DOHH2 (cell line): ENCODE measurements at regions not wholly inside any gene's neighbourhood (a gene's known extent, or its start where the extent isn't known, plus 50 kb on each side); places are given as distances from the start of the nearest gene placed in this dataset.

Experiments
- H3F3A ChIP-seq: fragments of 200-600 bp; sonication (generic), shearing (Covaris generic); 2 replicates; pipeline ENCODE4 v1.6.0; 2016; ENCODE audit warnings: antibody characterized with exemption, mild to moderate bottlenecking; ENCODE audit not compliant: control insufficient read depth, insufficient read depth
- H3K27ac ChIP-seq: fragments of 200-600 bp; sonication (generic); 2 replicates; pipeline ENCODE4 v1.5.1; 2014; ENCODE audit warnings: low read depth, mild to moderate bottlenecking, low read length, moderate library complexity
- H3K27me3 ChIP-seq: fragments of 200-600 bp; sonication (generic); 2 replicates; pipeline ENCODE4 v1.6.1; 2014; ENCODE audit warnings: mild to moderate bottlenecking, low read length, mixed read lengths; ENCODE audit not compliant: control insufficient read depth
- H3K36me3 ChIP-seq: fragments of 200-600 bp; sonication (generic); 2 replicates; pipeline ENCODE4 v1.6.1; 2014; ENCODE audit warnings: mild to moderate bottlenecking, low read length, moderate library complexity, mixed read lengths; ENCODE audit not compliant: control insufficient read depth
- H3K4me1 ChIP-seq: fragments of 200-600 bp; sonication (generic); 2 replicates; pipeline ENCODE4 v1.6.1; 2014; ENCODE audit warnings: mild to moderate bottlenecking, low read length, mixed read lengths; ENCODE audit not compliant: control insufficient read depth
- H3K4me2 ChIP-seq: fragments of 200-600 bp; sonication (generic); 2 replicates; pipeline ENCODE4 v1.6.0; 2014; ENCODE audit warnings: mild to moderate bottlenecking, low read length, moderate library complexity
- H3K4me3 ChIP-seq: fragments of 200-600 bp; sonication (generic); 2 replicates; pipeline ENCODE4 v1.5.1; 2014; ENCODE audit warnings: mild to moderate bottlenecking, low read length, mixed read lengths
- H3K79me2 ChIP-seq: fragments of 200-600 bp; sonication (generic); 2 replicates; pipeline ENCODE4 v1.6.1; 2014; ENCODE audit warnings: mild to moderate bottlenecking, low read length, mixed read lengths; ENCODE audit not compliant: control insufficient read depth
- H3K9me2 ChIP-seq: fragments of 200-600 bp; sonication (generic); replicated peaks from 2 replicates; pipeline ENCODE4 v1.6.1; 2014; ENCODE audit warnings: mild to moderate bottlenecking, low read length, mixed read lengths; ENCODE audit not compliant: control insufficient read depth
- H3K9me3 ChIP-seq: fragments of 200-600 bp; sonication (generic); 2 replicates; pipeline ENCODE4 v1.6.1; 2014; ENCODE audit warnings: antibody characterized with exemption, low read length, mixed read lengths; ENCODE audit not compliant: control insufficient read depth, insufficient read depth
- H4K20me1 ChIP-seq: fragments of 200-600 bp; sonication (generic); 2 replicates; pipeline ENCODE4 v1.6.0; 2014; ENCODE audit warnings: low read depth, mild to moderate bottlenecking, antibody characterized with exemption, low read length, moderate library complexity; ENCODE audit not compliant: control insufficient read depth, insufficient read depth
- CTCF ChIP-seq: fragments of 200-600 bp; sonication (generic); IDR thresholded peaks from one replicate; pipeline ENCODE4 v1.5.1; 2014; ENCODE audit warnings: antibody characterized with exemption, mild to moderate bottlenecking, low read depth, low read length; ENCODE audit not compliant: poor library complexity, severe bottlenecking
- EZH2phosphoT487 ChIP-seq: fragments of 200-600 bp; sonication (generic); IDR thresholded peaks from 2 replicates; pipeline ENCODE4 v1.6.1; 2017; ENCODE audit warnings: borderline replicate concordance, mild to moderate bottlenecking, antibody characterized with exemption, low read length, moderate library complexity, mixed read lengths

- no peaks in the 10 kb centered on the region for H3K36me3 ChIP-seq
- TF ChIP-seq EZH2phosphoT487 (no peak), CTCF (no peak)
- H3K79me2 ChIP-seq = no peaks in the 10 kb centered on the region
- H3K9me2 ChIP-seq = no peaks in the 10 kb centered on the region
- H3K9me3 ChIP-seq = no peaks in the 10 kb centered on the region
- H3F3A ChIP-seq = no peaks in the 10 kb centered on the region
- H3K27ac ChIP-seq = no peak overlapping the region
- H3K4me1 ChIP-seq = peaks cover 6% of the 10 kb centered on the region
- no peak overlapping the region for H3K4me2 ChIP-seq
- H3K27me3 ChIP-seq = no peaks in the 10 kb centered on the region; the same call in 1 of the 2 replicates
- H4K20me1 ChIP-seq = no peaks in the 10 kb centered on the region
- no peak overlapping the region for H3K4me3 ChIP-seq
Observed at GRCh38 chr3:113055961-113056360, 65.2 kb downstream of the GTPBP8 start.

GRCh38 chr3:113057117-113057516, 66.3 kb downstream of the GTPBP8 start:
- TF ChIP-seq EZH2phosphoT487 = no peak
- TF ChIP-seq CTCF = no peak
- Histone ChIP-seq H3K36me3 (no peaks in the 10 kb centered on the region), H3K4me1 (no peaks in the 10 kb centered on the region), H3K9me2 (no peaks in the 10 kb centered on the region), H3K27me3 (no peaks in the 10 kb centered on the region; the same call in 1 of the 2 replicates), H3K79me2 (no peaks in the 10 kb centered on the region), H3K9me3 (no peaks in the 10 kb centered on the region), H4K20me1 (no peaks in the 10 kb centered on the region), H3F3A (no peaks in the 10 kb centered on the region), H3K27ac (no peak overlapping the region), H3K4me3 (no peak overlapping the region), H3K4me2 (no peak overlapping the region)

DNA sequence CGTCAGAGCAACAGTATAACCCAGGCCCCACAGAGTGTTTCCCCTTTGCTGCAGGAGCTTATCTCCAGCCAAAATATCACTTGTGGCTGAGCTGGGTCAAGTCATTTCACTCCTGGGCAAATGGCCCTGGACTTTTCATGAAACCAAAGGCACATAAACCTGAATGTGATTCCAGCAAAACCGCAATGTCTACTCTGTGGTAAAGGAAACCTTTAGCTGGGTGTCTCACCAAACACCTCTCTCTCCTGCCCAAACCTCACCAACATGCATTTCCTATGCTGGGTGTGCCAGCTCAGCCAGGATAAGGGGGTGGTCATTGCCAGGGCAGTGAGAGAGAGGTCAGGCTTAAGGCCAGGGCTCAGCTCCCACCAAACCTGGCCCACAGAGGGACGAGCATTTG, 67.4 kb downstream of the GTPBP8 start:
- Histone ChIP-seq H3K27me3 (no peaks in the 10 kb centered on the region; the same call in 1 of the 2 replicates), H3K9me3 (no peaks in the 10 kb centered on the region), H4K20me1 (no peaks in the 10 kb centered on the region), H3K36me3 (no peaks in the 10 kb centered on the region), H3K4me2 (no peak overlapping the region), H3K9me2 (no peaks in the 10 kb centered on the region), H3K4me3 (no peak overlapping the region), H3F3A (no peaks in the 10 kb centered on the region), H3K4me1 (no peaks in the 10 kb centered on the region), H3K27ac (no peak overlapping the region), H3K79me2 (no peaks in the 10 kb centered on the region)
- TF ChIP-seq CTCF = no peak

DNA sequence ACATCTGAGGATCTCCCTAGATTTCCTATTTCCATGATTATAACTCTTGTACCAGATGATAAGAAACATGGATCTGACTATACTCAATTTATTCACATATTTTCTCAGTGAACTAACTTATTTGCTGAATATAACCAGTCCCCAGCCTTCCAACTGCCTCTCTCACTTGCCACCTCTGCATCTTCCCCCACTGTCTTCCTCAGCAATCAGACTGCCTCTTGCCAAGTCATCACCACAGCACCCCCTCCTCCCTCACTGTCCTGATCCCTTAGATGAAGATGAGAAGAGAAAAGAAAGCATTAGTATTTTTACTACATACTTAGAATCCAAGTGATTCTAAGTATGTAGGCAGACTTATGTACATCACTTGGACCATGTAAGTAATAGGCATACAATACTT, 71.9 kb downstream of the GTPBP8 start:
- H3K27ac ChIP-seq = no peak overlapping the region
- H3F3A ChIP-seq = no peaks in the 10 kb centered on the region
- TF ChIP-seq EZH2phosphoT487 (no peak), CTCF (no peak)
- H3K9me3 ChIP-seq = no peaks in the 10 kb centered on the region
- no peaks in the 10 kb centered on the region for H3K9me2 ChIP-seq
- no peak overlapping the region for H3K4me2 ChIP-seq
- no peaks in the 10 kb centered on the region for H3K79me2 ChIP-seq
- no peaks in the 10 kb centered on the region for H3K27me3 ChIP-seq
- H3K4me1 ChIP-seq = no peaks in the 10 kb centered on the region
- H4K20me1 ChIP-seq = no peaks in the 10 kb centered on the region
- no peaks in the 10 kb centered on the region for H3K36me3 ChIP-seq
- H3K4me3 ChIP-seq = no peak overlapping the region
